ENCODE measurements at regions not wholly inside any gene's neighbourhood (a gene's known extent, or its start where the extent isn't known, plus 50 kb on each side); places are given as distances from the start of the nearest gene placed in this dataset.

DNA sequence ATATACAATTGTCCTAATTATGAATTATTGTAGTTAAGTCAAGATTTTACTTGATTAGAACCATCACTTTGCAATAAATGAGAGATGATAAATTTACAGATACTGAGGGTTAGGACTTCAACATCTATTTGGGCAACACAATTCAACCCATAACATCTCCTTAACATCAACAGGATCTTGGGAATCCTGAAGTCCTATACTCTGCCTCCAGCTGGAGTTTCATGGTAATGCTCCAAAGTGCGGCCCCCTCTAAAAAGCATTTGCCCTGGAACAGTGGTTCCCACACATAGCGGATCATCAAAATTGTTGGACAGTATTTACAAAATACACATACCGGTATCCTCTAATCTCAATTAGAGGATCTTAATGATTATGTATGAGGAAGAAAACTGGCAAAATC, 618.6 kb downstream of the CENPC start:
- Histone ChIP-seq H3K4me3 (no peak overlapping the region), H3K27me3 (no peaks in the 10 kb centered on the region), H3K9me3 (ENCODE audit: low read depth) (no peaks in the 10 kb centered on the region), H3K36me3 (no peaks in the 10 kb centered on the region), H3K4me1 (ENCODE audit: low read depth) (peaks cover 7% of the 10 kb centered on the region), H3K27ac (no peak overlapping the region)
- DNase-seq (ENCODE audit: low read depth in 1 of 2, low spot score in 1 of 2): no peak
- TF ChIP-seq, protein P1, sequence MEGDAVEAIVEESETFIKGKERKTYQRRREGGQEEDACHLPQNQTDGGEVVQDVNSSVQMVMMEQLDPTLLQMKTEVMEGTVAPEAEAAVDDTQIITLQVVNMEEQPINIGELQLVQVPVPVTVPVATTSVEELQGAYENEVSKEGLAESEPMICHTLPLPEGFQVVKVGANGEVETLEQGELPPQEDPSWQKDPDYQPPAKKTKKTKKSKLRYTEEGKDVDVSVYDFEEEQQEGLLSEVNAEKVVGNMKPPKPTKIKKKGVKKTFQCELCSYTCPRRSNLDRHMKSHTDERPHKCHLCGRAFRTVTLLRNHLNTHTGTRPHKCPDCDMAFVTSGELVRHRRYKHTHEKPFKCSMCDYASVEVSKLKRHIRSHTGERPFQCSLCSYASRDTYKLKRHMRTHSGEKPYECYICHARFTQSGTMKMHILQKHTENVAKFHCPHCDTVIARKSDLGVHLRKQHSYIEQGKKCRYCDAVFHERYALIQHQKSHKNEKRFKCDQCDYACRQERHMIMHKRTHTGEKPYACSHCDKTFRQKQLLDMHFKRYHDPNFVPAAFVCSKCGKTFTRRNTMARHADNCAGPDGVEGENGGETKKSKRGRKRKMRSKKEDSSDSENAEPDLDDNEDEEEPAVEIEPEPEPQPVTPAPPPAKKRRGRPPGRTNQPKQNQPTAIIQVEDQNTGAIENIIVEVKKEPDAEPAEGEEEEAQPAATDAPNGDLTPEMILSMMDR (IDR thresholded peaks at IDR 0.05; ENCODE audit: low read depth, low read length): no peak

DNA sequence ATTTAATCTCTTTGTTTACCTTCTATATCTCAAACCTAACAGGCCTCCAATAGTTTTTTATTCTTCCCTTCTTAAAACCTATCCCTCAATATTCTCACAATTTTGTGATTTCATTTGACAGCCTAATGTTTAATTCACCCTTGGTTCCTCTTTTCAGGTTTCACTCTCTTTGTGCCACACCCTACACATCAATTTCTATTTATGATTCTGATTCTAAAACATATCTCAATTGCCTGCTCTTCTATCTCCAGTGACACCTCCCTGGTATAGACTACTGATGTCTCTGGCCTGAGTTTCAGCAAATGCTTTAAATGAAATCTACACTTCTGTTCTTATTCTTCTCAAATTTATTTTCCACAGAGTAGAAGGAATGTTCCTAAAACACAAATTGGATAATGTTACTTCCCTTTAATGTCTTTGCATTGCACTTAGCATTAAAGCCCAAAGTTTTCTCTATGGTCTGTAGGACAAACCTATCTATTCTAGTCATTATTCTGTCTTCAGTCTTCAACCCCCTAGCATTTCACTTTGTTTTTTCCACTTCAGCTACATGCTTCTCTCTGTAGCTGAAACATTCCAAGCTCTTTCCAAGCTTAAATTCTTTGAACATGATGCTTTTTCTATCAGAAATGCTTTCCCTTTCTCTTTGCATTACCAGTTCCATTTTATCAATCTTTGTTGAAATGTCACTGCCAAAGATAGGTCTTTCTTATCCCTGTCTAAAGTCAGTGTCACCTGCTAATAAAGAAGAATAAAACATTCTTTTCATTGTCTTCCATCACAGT, 622.0 kb downstream of the CENPC start:
- Histone ChIP-seq H3K4me3 (no peak overlapping the region), H3K4me1 (ENCODE audit: low read depth) (peaks cover 7% of the 10 kb centered on the region), H3K9me3 (ENCODE audit: low read depth) (no peaks in the 10 kb centered on the region), H3K27me3 (no peaks in the 10 kb centered on the region), H3K36me3 (no peaks in the 10 kb centered on the region), H3K27ac (no peak overlapping the region)
- TF ChIP-seq, protein P1 (IDR thresholded peaks at IDR 0.05; ENCODE audit: low read depth, low read length): no peak
- DNase-seq (ENCODE audit: low read depth in 1 of 2, low spot score in 1 of 2): no peak

DNA sequence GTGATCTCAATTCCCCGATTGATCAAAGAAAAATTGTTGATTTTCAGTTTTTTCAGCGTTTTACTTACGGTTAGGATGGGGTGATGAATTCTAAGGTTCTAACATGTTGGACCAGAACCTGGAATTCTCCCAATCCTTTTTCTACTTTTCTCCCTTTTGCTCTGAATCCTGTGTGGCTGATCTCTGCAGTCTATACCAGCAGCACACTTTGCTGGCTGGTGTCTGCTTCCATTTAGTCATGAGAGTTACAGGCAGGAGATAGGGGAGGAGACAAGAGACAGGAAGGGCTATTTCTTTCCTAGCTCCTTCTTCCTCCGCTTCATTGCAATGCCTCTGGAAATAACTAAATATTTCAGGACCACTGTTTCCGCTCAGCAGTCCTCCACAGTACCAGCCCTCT, 623.9 kb downstream of the CENPC start:
- TF ChIP-seq, protein P1 (IDR thresholded peaks at IDR 0.05; ENCODE audit: low read depth, low read length): no peak
- Histone ChIP-seq H3K4me3 (no peak overlapping the region), H3K27me3 (no peaks in the 10 kb centered on the region), H3K27ac (no peak overlapping the region), H3K36me3 (no peaks in the 10 kb centered on the region), H3K9me3 (ENCODE audit: low read depth) (no peaks in the 10 kb centered on the region), H3K4me1 (ENCODE audit: low read depth) (no peaks in the 10 kb centered on the region)
- peak in 1 of 2 donors; percentile 6 for DNase-seq (ENCODE audit: low read depth in 1 of 2, low spot score in 1 of 2)

DNA sequence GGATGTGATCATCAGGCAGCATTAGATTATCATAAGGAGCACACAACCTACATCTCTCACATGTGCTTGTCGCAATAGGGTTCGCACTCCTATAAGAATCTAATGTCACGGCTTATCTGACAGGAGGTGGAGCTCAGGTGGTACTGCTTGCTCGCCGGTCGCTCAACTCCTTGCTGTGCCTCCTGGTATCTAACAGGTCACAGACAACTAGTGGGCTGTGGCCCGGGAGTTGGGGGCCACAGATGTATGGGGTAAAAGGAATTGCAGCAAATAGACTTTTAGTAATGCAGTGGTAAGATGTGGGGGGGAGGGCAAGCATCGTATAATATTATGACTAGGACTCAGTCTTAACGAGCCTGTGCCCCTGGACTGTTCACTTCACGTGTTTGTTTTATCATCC, 624.8 kb downstream of the CENPC start:
- TF ChIP-seq, protein P1 (IDR thresholded peaks at IDR 0.05; ENCODE audit: low read depth, low read length): no peak

DNA sequence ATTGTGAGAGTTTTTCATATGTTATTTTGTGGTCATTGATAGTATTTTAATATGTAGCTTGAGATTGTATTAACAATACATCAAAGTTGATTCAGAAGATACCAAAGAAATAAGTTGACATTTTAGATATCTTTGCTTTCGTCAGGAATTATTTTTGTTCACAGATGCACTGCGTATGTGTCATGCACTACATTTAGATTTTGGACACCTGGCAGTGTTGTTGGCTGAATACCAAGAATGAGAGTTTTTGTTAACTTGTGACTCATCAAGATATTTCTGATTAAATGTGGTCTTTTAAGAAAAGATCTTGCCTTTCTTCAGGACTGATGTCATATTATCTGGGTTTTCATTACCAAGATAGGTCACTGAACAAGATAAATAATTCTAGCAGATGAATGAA, 633.4 kb downstream of the CENPC start:
- no peaks in the 10 kb centered on the region for H3K27me3 ChIP-seq
- no peak overlapping the region for H3K4me3 ChIP-seq
- H3K9me3 ChIP-seq (ENCODE audit: low read depth): no peaks in the 10 kb centered on the region
- no peaks in the 10 kb centered on the region for H3K36me3 ChIP-seq
- H3K4me1 ChIP-seq (ENCODE audit: low read depth): no peaks in the 10 kb centered on the region
- DNase-seq (ENCODE audit: low read depth in 1 of 2, low spot score in 1 of 2): peak in 1 of 2 donors; percentile 27
- TF ChIP-seq, protein P1 (IDR thresholded peaks at IDR 0.05; ENCODE audit: low read depth, low read length): no peak
- H3K27ac ChIP-seq: no peak overlapping the region

More for the DNA sequence above, 624.8 kb downstream of the CENPC start:
- no peaks in the 10 kb centered on the region for H3K9me3 ChIP-seq (ENCODE audit: low read depth)
- no peaks in the 10 kb centered on the region for H3K36me3 ChIP-seq
- no peak overlapping the region for H3K4me3 ChIP-seq
- no peak for DNase-seq (ENCODE audit: low read depth in 1 of 2, low spot score in 1 of 2)
- H3K27ac ChIP-seq: no peak overlapping the region
- H3K4me1 ChIP-seq (ENCODE audit: low read depth): no peaks in the 10 kb centered on the region
- no peaks in the 10 kb centered on the region for H3K27me3 ChIP-seq
